HL-60 (cell line): ENCODE measurements at regions not wholly inside any gene's neighbourhood (a gene's known extent, or its start where the extent isn't known, plus 50 kb on each side); places are given as distances from the start of the nearest gene placed in this dataset.

Experiments
- CTCF ChIP-seq: IDR thresholded peaks from one replicate; pipeline ENCODE4 v1.5.1; 2011; ENCODE audit warnings: low read length, control low read depth, inconsistent platforms; ENCODE audit not compliant: insufficient read depth
- GABPA ChIP-seq: IDR thresholded peaks from 2 replicates; pipeline ENCODE4 v1.6.1; 2012; ENCODE audit warnings: low read depth
- POLR2AphosphoS5 ChIP-seq: IDR thresholded peaks from 2 replicates; pipeline ENCODE4 v1.6.1; 2012; ENCODE audit warnings: low read depth
- REST ChIP-seq: IDR thresholded peaks from 2 replicates; pipeline ENCODE4 v1.6.1; 2012; ENCODE audit warnings: low read depth; ENCODE audit not compliant: insufficient replicate concordance

DNA sequence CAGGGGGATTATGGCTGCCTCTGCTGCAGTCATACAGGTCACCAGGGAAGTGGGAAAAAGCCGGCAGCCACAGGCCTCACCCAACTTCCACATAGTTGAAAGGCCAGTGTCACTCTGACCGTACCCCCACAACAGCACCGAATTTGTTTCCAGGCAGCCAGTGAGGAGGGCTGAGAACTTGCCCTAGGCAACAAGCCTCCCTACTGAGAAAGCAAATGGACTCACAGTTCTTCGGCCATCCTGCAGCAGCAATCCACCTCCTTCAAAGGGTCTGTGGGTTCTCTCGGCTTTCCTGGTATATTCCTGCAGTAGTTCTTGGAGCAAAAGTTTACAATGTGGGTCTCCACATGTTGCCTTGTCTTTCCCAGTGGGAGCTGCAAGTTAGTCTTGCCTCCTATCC lies 251.3 kb downstream of the ETNK1 start:
- no peak for TF ChIP-seq CTCF
- no peak for TF ChIP-seq REST
- TF ChIP-seq POLR2AphosphoS5 = no peak
- TF ChIP-seq GABPA = no peak
